NCI-H2107 treated with DMSO at 0.1 percent for 48 hours (cell line): ENCODE measurements at regions not wholly inside any gene's neighbourhood (a gene's known extent, or its start where the extent isn't known, plus 50 kb on each side); places are given as distances from the start of the nearest gene placed in this dataset.
A peak's percentile ranks its signal among the peaks of the same experiment; 100 is the strongest.
"Not testable (repeated sequence)": the region's sequence is repeated elsewhere in the genome, so short reads cannot be mapped to it uniquely, and the experiment has no call there.

Experiments
- DNase-seq: peaks from one replicate; lab custom pipeline; 2025; ENCODE audit not compliant: unreplicated experiment; lab: John Stamatoyannopoulos, UW

- DNase-seq = no peak
Observed at GRCh38 chr10:52598936-52599335, 173.6 kb downstream of the MBL2 start.

GRCh38 chr10:52599551-52600200 is 172.9 kb downstream of the MBL2 start:
- no peak for DNase-seq

GRCh38 chr10:52604131-52604530 is 168.5 kb downstream of the MBL2 start:
- DNase-seq = not testable (repeated sequence)

GRCh38 chr10:52609071-52609470 is 163.5 kb downstream of the MBL2 start:
- no peak for DNase-seq

GRCh38 chr10:52609626-52610240 is 162.9 kb downstream of the MBL2 start:
- DNase-seq = no peak

GRCh38 chr10:52615331-52615730 is 157.3 kb downstream of the MBL2 start:
- no peak for DNase-seq

GRCh38 chr10:52615756-52616394 is 156.7 kb downstream of the MBL2 start:
- DNase-seq = no peak

GRCh38 chr10:52616395-52616764 is 156.2 kb downstream of the MBL2 start:
- DNase-seq = no peak

GRCh38 chr10:52617346-52617745 is 155.2 kb downstream of the MBL2 start:
- no peak for DNase-seq

GRCh38 chr10:52619052-52619451 is 153.5 kb downstream of the MBL2 start:
- no peak for DNase-seq

- no peak for DNase-seq
Observed at GRCh38 chr10:52621635-52622079, 150.9 kb downstream of the MBL2 start.

GRCh38 chr10:52623761-52624160 is 148.8 kb downstream of the MBL2 start:
- DNase-seq = no peak

GRCh38 chr10:52627279-52627678 is 145.3 kb downstream of the MBL2 start:
- no peak for DNase-seq

- DNase-seq = no peak
Observed at GRCh38 chr10:52631146-52631545, 141.4 kb downstream of the MBL2 start.

GRCh38 chr10:52631648-52632047 is 140.9 kb downstream of the MBL2 start:
- DNase-seq = no peak

- DNase-seq = no peak
Observed at GRCh38 chr10:52632591-52632990, 140.0 kb downstream of the MBL2 start.

GRCh38 chr10:52633266-52633665 is 139.3 kb downstream of the MBL2 start:
- no peak for DNase-seq

GRCh38 chr10:52635651-52636050 is 136.9 kb downstream of the MBL2 start:
- DNase-seq = no peak

- no peak for DNase-seq
Observed at GRCh38 chr10:52636874-52637273, 135.7 kb downstream of the MBL2 start.

- no peak for DNase-seq
Observed at GRCh38 chr10:52637592-52637991, 135.0 kb downstream of the MBL2 start.

- DNase-seq = peak; percentile 5
Observed at GRCh38 chr10:52639652-52640051, 132.9 kb downstream of the MBL2 start.

- DNase-seq = no peak
Observed at GRCh38 chr10:52642208-52642607, 130.4 kb downstream of the MBL2 start.
